ENCODE measurements at regions not wholly inside any gene's neighbourhood (a gene's known extent, or its start where the extent isn't known, plus 50 kb on each side); places are given as distances from the start of the nearest gene placed in this dataset.

DNA sequence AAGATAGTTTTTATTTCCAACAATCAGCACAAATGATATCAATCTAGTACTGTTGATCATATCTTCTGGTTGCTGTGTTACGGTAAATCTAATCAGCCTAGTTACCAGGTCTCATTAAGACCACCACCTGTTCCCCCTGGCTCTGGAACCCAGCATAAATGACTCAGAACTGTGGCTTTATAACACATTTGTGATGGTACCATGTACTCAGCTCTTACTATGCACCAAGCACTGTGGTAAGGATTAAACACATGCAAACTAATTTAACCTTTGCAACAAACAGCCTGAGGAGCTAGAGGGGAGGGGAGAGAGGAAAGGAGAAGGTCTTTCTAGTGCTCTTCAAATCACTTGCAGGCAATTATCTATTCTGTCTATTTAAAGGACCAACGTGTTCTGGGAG lies 173.9 kb upstream of the LMCD1 start:
- Histone ChIP-seq H3K9me3 (ENCODE audit: control insufficient read depth in 2 of 2, low read length in 2 of 2) (no peaks in the 10 kb centered on the region), H3K36me3 (ENCODE audit: control insufficient read depth, insufficient read depth, low read length) (no peaks in the 10 kb centered on the region), H3K27me3 (ENCODE audit: control insufficient read depth, insufficient read depth, low read length) (peaks cover 4% of the 10 kb centered on the region), H3K4me1 (ENCODE audit: control insufficient read depth, insufficient read depth, low read length, poor library complexity, severe bottlenecking) (peaks cover 3% of the 10 kb centered on the region), H3K4me3 (ENCODE audit: low read depth, low read length) (no peak overlapping the region), H3K27ac (ENCODE audit: insufficient read depth, low read length, poor library complexity, severe bottlenecking) (no peak overlapping the region)
- no peak overlapping the region for H3K4me3 Mint-ChIP-seq
- no peak overlapping the region for H3K27ac Mint-ChIP-seq
- DNase-seq: no peak
- H3K27me3 Mint-ChIP-seq: peaks cover 4% of the 10 kb centered on the region
- H3K36me3 Mint-ChIP-seq: no peaks in the 10 kb centered on the region
- peaks cover 0 to 33% (median 11%) of the 10 kb centered on the region in 4 donors for H3K4me1 Mint-ChIP-seq
- peaks cover 0 to 2% (median 0%) of the 10 kb centered on the region in 7 donors for H3K9me3 Mint-ChIP-seq
- ATAC-seq (ENCODE audit: low read depth in 2 of 2): no peak

DNA sequence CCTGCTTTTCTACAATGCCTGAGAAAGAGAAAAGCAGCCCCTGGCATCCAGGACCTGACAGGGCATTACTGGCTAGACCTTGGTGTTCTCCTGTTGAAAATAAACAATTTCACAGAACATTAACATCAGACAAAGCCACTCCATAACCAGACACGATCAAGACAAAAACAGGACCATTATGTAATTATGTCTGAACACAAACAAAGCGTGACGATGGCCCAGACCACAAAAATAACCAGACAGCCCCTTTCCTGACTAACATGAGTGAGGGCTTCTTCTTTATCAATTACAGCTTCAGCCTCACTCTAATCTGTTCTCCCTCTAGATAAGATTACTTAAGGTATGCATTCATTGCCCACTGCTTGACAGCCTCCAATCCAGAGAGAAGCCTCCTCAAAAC lies 172.7 kb upstream of the LMCD1 start:
- no peak for ATAC-seq (ENCODE audit: low read depth in 2 of 2)

DNA sequence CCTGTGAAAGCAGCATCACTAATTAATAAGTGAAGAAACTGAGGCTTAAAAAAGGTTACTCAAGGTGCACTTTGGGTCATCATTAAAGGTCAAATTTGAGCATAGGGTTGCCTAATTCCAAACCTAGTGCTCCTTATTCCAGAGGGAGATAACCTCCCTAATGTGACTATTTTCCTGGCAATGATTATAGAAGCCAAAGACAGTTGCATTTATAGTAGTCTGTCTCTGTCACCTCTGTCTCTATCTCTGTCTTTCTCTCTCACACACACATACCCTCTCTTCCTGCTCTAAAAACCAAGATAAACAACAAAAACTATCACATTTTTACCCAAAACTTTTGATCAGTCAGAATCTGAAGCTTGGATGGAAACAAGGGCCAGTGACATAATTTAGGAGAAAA lies 172.0 kb upstream of the LMCD1 start:
- Mint-ChIP-seq H3K4me3 (no peak overlapping the region), H3K9me3 (peaks cover 0 to 4% (median 0%) of the 10 kb centered on the region in 7 donors), H3K27me3 (peaks cover 4% of the 10 kb centered on the region), H3K36me3 (no peaks in the 10 kb centered on the region), H3K4me1 (peaks cover 0 to 33% (median 11%) of the 10 kb centered on the region in 4 donors), H3K27ac (peak overlapping the region in 1 of 3 donors; percentile 57)
- Histone ChIP-seq H3K4me3 (ENCODE audit: low read depth, low read length) (no peak overlapping the region), H3K27me3 (ENCODE audit: control insufficient read depth, insufficient read depth, low read length) (peaks cover 7% of the 10 kb centered on the region), H3K4me1 (ENCODE audit: control insufficient read depth, insufficient read depth, low read length, poor library complexity, severe bottlenecking) (peaks cover 3% of the 10 kb centered on the region), H3K36me3 (ENCODE audit: control insufficient read depth, insufficient read depth, low read length) (no peaks in the 10 kb centered on the region), H3K9me3 (ENCODE audit: control insufficient read depth in 2 of 2, low read length in 2 of 2) (no peaks in the 10 kb centered on the region), H3K27ac (ENCODE audit: insufficient read depth, low read length, poor library complexity, severe bottlenecking) (no peak overlapping the region)
- DNase-seq (no peak), ATAC-seq (ENCODE audit: low read depth in 2 of 2) (no peak)

More for the DNA sequence above, 172.7 kb upstream of the LMCD1 start:
- Mint-ChIP-seq H3K4me3 (no peak overlapping the region), H3K9me3 (peaks cover 0 to 4% (median 0%) of the 10 kb centered on the region in 7 donors), H3K27me3 (peaks cover 4% of the 10 kb centered on the region), H3K27ac (peak overlapping the region in 2 of 3 donors; percentile 79 to 84), H3K36me3 (no peaks in the 10 kb centered on the region), H3K4me1 (peaks cover 0 to 33% (median 11%) of the 10 kb centered on the region in 4 donors)
- Histone ChIP-seq H3K4me3 (ENCODE audit: low read depth, low read length) (no peak overlapping the region), H3K27ac (ENCODE audit: insufficient read depth, low read length, poor library complexity, severe bottlenecking) (no peak overlapping the region), H3K27me3 (ENCODE audit: control insufficient read depth, insufficient read depth, low read length) (peaks cover 7% of the 10 kb centered on the region), H3K4me1 (ENCODE audit: control insufficient read depth, insufficient read depth, low read length, poor library complexity, severe bottlenecking) (peaks cover 3% of the 10 kb centered on the region), H3K36me3 (ENCODE audit: control insufficient read depth, insufficient read depth, low read length) (no peaks in the 10 kb centered on the region), H3K9me3 (ENCODE audit: control insufficient read depth in 2 of 2, low read length in 2 of 2) (no peaks in the 10 kb centered on the region)
- DNase-seq: no peak

DNA sequence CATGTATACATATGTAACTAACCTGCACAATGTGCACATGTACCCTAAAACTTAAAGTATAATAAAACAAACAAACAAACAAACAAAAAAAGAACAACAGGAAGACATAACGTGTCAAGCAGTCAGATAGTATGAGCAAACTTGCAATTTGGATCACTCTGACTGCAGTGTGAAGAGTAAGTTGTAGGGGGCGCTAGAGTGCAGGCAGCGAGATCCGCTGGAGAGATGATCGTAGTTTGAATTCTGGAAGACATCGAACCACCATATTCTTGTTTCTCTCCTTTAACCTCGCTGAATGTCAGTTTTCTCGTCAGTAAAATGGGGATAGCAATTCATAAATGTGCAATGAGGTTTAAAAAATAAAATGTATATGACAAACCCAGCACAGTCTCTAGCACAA lies 165.2 kb upstream of the LMCD1 start:
- no peak overlapping the region for H3K4me3 ChIP-seq (ENCODE audit: low read depth, low read length)
- Mint-ChIP-seq H3K27ac (no peak overlapping the region), H3K9me3 (peaks cover 0 to 4% (median 0%) of the 10 kb centered on the region in 7 donors)

DNA sequence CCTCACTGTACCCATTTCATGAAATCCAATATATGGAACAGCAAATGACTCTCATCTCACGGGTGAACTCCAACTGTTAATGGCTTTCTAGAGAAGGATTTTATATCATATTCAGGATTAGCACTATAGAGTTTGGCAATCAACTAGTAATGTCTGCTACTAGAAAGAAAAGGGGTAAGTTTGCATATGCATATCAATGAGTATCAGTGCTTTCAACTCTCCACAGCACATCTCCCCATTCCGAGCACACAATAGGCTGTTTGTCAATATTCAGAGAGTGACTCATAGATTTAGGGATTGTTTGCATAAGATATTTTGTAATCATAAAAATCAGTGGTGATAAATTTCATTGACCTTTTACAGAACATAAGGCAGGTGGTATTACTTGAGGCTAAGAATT lies 163.2 kb upstream of the LMCD1 start:
- peaks cover 0 to 5% (median under 1%) of the 10 kb centered on the region in 4 donors for H3K4me1 Mint-ChIP-seq
- peaks cover 21% of the 10 kb centered on the region for H3K27me3 Mint-ChIP-seq
- Histone ChIP-seq H3K4me3 (ENCODE audit: low read depth, low read length) (no peak overlapping the region), H3K4me1 (ENCODE audit: control insufficient read depth, insufficient read depth, low read length, poor library complexity, severe bottlenecking) (no peaks in the 10 kb centered on the region), H3K27ac (ENCODE audit: insufficient read depth, low read length, poor library complexity, severe bottlenecking) (no peak overlapping the region), H3K9me3 (ENCODE audit: control insufficient read depth in 2 of 2, low read length in 2 of 2) (no peaks in the 10 kb centered on the region), H3K27me3 (ENCODE audit: control insufficient read depth, insufficient read depth, low read length) (peaks cover 3% of the 10 kb centered on the region), H3K36me3 (ENCODE audit: control insufficient read depth, insufficient read depth, low read length) (no peaks in the 10 kb centered on the region)
- no peak for ATAC-seq (ENCODE audit: low read depth in 2 of 2)
- H3K36me3 Mint-ChIP-seq: no peaks in the 10 kb centered on the region
- H3K27ac Mint-ChIP-seq: no peak overlapping the region
- no peak for DNase-seq
- H3K4me3 Mint-ChIP-seq: no peak overlapping the region
- peaks cover 0 to 4% (median 0%) of the 10 kb centered on the region in 7 donors for H3K9me3 Mint-ChIP-seq

More for the DNA sequence above, 165.2 kb upstream of the LMCD1 start:
- Mint-ChIP-seq H3K4me1 (peaks cover 0 to 5% (median 2%) of the 10 kb centered on the region in 4 donors), H3K36me3 (no peaks in the 10 kb centered on the region), H3K4me3 (no peak overlapping the region), H3K27me3 (peaks cover 20% of the 10 kb centered on the region)
- ATAC-seq (ENCODE audit: low read depth in 2 of 2) (no peak), DNase-seq (no peak)
- H3K4me1 ChIP-seq (ENCODE audit: control insufficient read depth, insufficient read depth, low read length, poor library complexity, severe bottlenecking): no peaks in the 10 kb centered on the region
- H3K27ac ChIP-seq (ENCODE audit: insufficient read depth, low read length, poor library complexity, severe bottlenecking): no peak overlapping the region
- H3K9me3 ChIP-seq (ENCODE audit: control insufficient read depth in 2 of 2, low read length in 2 of 2): no peaks in the 10 kb centered on the region
- H3K27me3 ChIP-seq (ENCODE audit: control insufficient read depth, insufficient read depth, low read length): peaks cover 5% of the 10 kb centered on the region
- no peaks in the 10 kb centered on the region for H3K36me3 ChIP-seq (ENCODE audit: control insufficient read depth, insufficient read depth, low read length)

DNA sequence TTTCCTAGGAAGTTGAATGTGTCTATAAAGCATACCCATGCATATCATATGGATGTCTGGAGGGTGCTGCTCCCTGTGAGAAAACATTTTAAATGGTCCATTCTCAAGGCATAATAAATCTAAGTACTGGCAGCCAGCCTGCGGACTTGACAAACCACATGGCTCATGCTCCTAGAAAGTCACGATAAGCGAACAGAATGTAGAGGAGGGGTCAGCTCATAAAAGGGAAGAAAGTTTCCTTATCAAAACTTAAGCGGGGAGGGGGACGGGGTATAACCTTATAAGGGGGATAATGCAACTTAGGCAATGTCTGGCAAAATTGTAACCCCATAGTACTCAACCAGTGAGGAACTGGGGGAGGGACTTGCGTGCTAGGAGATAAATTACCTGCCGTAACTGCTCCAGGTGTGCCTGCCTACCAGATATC lies 159.8 kb upstream of the LMCD1 start:
- peaks cover 0 to 18% (median 11%) of the 10 kb centered on the region in 7 donors for H3K9me3 Mint-ChIP-seq
- H3K27me3 Mint-ChIP-seq: peaks cover 30% of the 10 kb centered on the region
- H3K36me3 Mint-ChIP-seq: no peaks in the 10 kb centered on the region
- no peak overlapping the region for H3K4me3 Mint-ChIP-seq
- DNase-seq (no peak), ATAC-seq (ENCODE audit: low read depth in 2 of 2) (no peak)
- Histone ChIP-seq H3K36me3 (ENCODE audit: control insufficient read depth, insufficient read depth, low read length) (no peaks in the 10 kb centered on the region), H3K4me1 (ENCODE audit: control insufficient read depth, insufficient read depth, low read length, poor library complexity, severe bottlenecking) (no peaks in the 10 kb centered on the region), H3K27me3 (ENCODE audit: control insufficient read depth, insufficient read depth, low read length) (peaks cover 6% of the 10 kb centered on the region), H3K27ac (ENCODE audit: insufficient read depth, low read length, poor library complexity, severe bottlenecking) (no peak overlapping the region), H3K9me3 (ENCODE audit: control insufficient read depth in 2 of 2, low read length in 2 of 2) (peaks cover 18 to 21% of the 10 kb centered on the region in 2 experiments), H3K4me3 (ENCODE audit: low read depth, low read length) (no peak overlapping the region)
- H3K4me1 Mint-ChIP-seq: peaks cover 0 to 4% (median under 1%) of the 10 kb centered on the region in 4 donors
- no peak overlapping the region for H3K27ac Mint-ChIP-seq

DNA sequence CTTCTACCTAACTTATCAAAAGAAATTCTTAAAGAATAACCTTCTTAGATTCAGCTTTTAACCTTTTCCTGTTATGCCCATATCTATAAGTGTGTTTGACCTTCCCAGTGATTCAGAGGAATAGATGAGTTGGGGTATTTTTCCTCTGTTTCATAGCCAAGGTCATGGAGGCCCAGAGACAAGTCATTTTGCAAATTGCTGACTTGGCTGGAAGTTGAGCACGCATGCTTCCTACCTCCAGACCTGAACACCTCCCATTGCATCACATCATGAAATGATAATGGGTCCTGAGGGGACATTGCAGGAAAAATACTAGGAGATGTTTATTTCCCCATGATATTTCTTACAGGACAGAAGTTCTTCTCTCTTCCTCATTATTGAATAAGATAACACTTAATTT lies 158.6 kb upstream of the LMCD1 start:
- H3K36me3 Mint-ChIP-seq: no peaks in the 10 kb centered on the region
- Histone ChIP-seq H3K4me3 (ENCODE audit: low read depth, low read length) (no peak overlapping the region), H3K9me3 (ENCODE audit: control insufficient read depth in 2 of 2, low read length in 2 of 2) (peaks cover 18 to 21% of the 10 kb centered on the region in 2 experiments), H3K27ac (ENCODE audit: insufficient read depth, low read length, poor library complexity, severe bottlenecking) (no peak overlapping the region), H3K4me1 (ENCODE audit: control insufficient read depth, insufficient read depth, low read length, poor library complexity, severe bottlenecking) (no peaks in the 10 kb centered on the region), H3K27me3 (ENCODE audit: control insufficient read depth, insufficient read depth, low read length) (peaks cover 6% of the 10 kb centered on the region), H3K36me3 (ENCODE audit: control insufficient read depth, insufficient read depth, low read length) (no peaks in the 10 kb centered on the region)
- H3K9me3 Mint-ChIP-seq: peaks cover 0 to 18% (median 11%) of the 10 kb centered on the region in 7 donors
- no peak overlapping the region for H3K27ac Mint-ChIP-seq
- ATAC-seq (ENCODE audit: low read depth in 2 of 2) (no peak), DNase-seq (no peak)
- peaks cover 0 to 3% (median under 1%) of the 10 kb centered on the region in 4 donors for H3K4me1 Mint-ChIP-seq
- no peak overlapping the region for H3K4me3 Mint-ChIP-seq
- peaks cover 30% of the 10 kb centered on the region for H3K27me3 Mint-ChIP-seq

DNA sequence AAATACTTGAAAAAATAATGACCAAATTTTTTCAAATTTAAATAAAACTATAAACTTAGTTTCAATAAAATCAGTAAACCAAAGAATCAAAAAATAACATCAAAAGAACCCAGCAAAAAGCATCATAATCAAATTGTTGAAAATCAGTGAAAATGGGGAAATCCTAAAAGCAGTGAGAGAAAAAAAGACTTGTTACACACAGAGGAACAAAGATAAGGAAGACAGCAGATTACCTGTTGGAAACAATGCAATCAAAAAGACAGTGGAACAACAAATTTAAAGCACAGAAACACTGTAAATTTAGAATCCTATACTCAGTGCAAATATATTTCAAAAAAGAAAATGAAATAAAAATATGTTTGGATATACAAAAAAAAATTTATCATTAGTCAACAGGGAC lies 156.2 kb upstream of the LMCD1 start:
- no peaks in the 10 kb centered on the region for H3K36me3 Mint-ChIP-seq
- ATAC-seq (ENCODE audit: low read depth in 2 of 2) (no peak), DNase-seq (no peak)
- Histone ChIP-seq H3K36me3 (ENCODE audit: control insufficient read depth, insufficient read depth, low read length) (no peaks in the 10 kb centered on the region), H3K4me3 (ENCODE audit: low read depth, low read length) (no peak overlapping the region), H3K27me3 (ENCODE audit: control insufficient read depth, insufficient read depth, low read length) (peaks cover 3% of the 10 kb centered on the region), H3K27ac (ENCODE audit: insufficient read depth, low read length, poor library complexity, severe bottlenecking) (no peak overlapping the region), H3K9me3 (ENCODE audit: control insufficient read depth in 2 of 2, low read length in 2 of 2) (peaks cover 18 to 21% of the 10 kb centered on the region in 2 experiments), H3K4me1 (ENCODE audit: control insufficient read depth, insufficient read depth, low read length, poor library complexity, severe bottlenecking) (no peaks in the 10 kb centered on the region)
- peaks cover 16% of the 10 kb centered on the region for H3K27me3 Mint-ChIP-seq
- peaks cover 0 to 22% (median 14%) of the 10 kb centered on the region in 7 donors for H3K9me3 Mint-ChIP-seq
- peaks cover 0 to 2% (median under 1%) of the 10 kb centered on the region in 4 donors for H3K4me1 Mint-ChIP-seq
- peak overlapping the region in 1 of 3 donors; percentile 62 for H3K27ac Mint-ChIP-seq
- no peak overlapping the region for H3K4me3 Mint-ChIP-seq
